HG03280 (cell line): ENCODE measurements at regions not wholly inside any gene's neighbourhood (a gene's known extent, or its start where the extent isn't known, plus 50 kb on each side); places are given as distances from the start of the nearest gene placed in this dataset.

Experiments
- ATAC-seq: cut with Tn5 transposase; IDR thresholded peaks from one replicate; pipeline ENCODE4 v1.9.1; 2021; ENCODE audit warnings: mild to moderate bottlenecking, moderate library complexity; ENCODE audit not compliant: unreplicated experiment

DNA sequence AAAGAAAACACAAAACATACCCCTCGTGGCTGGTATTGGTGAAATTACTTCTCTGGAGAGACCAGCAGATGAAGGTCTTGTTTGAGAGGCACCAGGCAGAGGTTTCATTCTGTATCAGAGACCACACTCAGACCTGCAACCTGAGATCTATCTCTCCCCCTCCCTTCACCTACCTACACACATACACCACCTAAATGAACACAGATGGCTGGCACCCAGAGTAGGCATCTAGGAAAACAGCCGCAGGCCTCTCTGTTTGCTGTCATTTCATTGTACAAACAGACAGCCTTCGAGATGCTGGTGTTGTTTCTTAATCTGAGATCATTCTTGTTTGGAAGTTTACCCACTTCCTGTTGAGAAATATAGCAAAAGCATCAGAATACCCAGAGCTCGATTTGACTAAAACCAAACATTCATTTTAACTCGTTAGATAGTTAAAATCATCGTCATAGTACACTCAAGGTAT is 173.9 kb upstream of the SLC25A13 start:
- peak; percentile 61 for ATAC-seq

DNA sequence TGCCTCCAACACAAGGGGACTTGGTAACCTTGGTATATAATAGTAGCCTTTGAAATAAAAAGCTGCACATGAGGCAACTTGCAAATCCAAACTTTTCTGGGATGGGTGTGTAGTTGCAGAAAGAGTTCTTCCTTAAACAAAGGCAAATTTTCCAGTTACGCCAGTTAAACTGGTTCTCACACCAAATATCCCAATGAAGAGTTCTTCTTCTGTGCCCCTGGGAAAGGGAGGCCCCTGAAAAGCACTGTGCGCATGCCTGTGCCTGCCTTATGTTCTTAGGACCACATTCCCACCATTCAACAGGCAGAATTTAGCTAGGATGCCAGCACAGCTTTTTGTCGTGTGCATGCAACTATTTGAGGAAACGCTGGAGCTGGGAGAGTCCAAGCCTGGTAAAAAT is 164.8 kb upstream of the SLC25A13 start:
- ATAC-seq = no peak

DNA sequence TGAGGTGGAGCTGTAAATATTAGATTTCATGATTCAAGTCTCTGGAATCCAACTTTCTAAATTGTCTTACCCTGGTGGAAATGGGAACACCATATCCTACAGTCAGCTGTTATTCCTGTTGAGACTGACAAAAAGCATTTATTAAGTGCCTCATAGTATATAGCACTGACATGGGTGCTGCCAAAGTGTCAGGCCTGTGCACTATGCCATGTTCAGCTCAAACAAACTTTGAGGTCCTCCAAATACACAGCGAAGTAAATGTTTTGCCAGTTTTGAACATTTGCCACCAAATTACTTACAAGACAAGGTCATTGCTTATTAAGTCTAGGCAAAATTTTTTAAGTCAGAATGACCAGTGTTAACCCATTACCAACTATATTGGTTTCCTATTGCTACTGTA is 162.9 kb upstream of the SLC25A13 start:
- ATAC-seq = no peak

DNA sequence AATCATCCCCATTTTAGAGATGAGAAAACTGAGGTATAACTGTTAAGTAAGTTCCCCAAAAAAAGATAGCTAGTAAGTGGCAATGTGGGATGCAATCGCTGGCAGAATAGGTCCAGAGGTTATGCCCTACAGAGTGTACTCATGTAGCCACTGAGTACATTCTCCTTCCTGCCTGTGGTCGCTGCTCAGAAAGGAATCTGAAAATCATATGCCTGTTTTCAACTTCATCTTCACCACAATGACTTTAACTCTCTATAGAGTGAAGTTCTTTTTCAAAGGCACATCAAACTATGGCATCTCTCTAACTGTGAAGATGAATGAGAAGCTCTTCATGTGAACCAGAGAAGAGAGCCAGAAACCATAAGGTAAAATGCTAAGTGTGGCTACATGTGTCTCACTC is 162.2 kb upstream of the SLC25A13 start:
- ATAC-seq = no peak

DNA sequence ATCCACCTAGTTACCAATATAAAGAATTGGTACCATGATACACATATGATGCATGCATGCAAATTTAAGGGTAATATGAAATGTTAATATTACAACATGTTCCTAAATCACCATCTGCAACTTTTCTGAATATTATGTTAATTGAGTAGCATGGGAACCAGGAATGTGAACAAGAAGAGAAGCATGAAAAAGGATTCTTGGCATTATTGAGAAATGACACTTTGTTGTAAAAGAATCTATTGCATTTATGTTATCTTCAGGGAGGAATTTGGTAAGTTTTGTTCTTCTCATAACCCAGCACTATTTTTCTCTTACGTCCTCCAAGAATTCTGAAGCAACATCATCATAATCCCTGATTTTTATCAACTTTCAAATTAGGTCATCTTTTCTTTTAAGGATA is 159.9 kb upstream of the SLC25A13 start:
- ATAC-seq = no peak

DNA sequence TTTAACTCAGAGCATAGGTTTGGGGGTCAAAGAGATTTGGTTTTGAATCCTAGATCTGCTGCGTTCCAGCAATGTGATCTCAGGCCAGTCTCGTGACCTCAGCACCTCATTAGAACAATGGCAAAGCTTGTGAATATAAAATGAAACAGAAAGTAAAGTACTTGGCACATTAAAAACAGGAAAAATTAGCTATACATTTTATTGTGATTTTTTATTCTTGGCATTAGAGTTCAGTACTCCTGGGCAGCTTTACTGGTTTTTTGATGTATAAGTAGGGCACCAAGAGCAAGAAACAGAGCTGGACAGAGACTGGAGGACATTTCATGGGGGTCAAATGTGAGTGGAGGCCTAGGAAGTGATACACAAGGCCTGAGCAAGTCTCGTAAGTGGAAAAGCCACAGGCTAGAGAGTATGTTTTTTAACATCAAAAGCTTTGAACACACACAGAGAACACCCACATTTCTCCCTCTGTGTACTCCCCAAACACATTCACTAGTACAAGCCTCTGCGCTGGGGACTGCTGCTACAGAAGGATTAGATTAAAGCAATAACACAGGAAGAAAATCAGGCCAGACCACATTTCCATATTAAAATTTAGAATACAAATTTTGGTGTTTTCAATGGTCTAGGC is 157.2 kb upstream of the SLC25A13 start:
- ATAC-seq = no peak

DNA sequence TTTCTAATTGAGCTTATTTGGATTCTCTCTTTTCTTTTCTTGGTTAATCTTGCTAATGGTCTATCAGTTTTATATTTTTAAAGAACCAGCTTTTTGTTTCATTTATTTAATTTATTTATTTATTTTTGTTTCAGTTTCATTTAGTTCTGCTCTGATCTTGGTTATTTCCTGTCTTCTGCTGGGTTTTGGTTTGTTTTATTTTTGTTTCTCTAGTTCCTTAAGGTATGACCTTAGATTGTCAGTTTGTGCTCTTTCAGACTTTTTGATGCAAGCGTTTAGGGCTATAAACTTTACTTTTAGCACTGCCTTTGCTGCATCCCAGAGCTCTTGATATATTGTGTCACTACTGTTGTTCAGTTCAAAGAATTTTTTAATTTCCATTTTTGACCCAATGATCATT is 149.7 kb upstream of the SLC25A13 start:
- no peak for ATAC-seq

DNA sequence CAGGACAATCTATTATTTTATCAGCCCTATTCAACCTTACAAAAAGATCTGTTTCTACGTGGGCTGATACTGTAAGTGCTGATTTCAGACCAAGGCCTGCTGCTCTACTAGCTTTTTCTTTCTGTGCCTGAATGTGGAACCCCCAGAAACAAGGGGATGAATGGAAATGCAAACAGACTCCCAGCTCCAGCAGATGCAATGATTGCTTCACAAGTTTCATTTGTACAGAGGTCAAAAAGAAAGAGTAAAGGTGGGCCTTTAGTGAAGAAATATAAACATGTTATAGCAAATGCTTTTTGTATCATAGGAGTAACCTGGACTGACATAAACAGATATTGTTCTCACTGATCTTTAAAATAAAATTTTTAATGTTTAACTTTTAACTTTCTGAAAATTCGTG is 130.2 kb upstream of the SLC25A13 start:
- ATAC-seq = no peak

DNA sequence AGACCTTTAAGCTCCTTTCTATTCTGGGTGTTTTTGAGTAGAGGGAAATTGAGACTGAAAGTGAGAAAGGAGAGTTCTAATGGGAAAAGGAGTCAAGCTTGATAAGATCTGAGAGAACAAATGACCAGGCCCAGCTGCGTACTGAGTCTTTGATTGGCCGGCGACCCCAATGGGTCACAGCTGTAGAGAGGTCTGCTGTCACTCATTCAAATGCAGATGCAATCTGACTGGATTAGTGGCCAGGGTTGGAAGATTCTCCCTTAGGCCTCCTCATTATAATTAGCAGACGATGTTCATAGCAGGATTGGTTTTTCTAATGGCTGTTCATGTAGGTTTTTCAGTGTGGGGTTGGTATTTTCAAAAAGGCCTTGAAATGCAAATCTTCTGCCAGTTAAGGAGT is 127.2 kb upstream of the SLC25A13 start:
- no peak for ATAC-seq

DNA sequence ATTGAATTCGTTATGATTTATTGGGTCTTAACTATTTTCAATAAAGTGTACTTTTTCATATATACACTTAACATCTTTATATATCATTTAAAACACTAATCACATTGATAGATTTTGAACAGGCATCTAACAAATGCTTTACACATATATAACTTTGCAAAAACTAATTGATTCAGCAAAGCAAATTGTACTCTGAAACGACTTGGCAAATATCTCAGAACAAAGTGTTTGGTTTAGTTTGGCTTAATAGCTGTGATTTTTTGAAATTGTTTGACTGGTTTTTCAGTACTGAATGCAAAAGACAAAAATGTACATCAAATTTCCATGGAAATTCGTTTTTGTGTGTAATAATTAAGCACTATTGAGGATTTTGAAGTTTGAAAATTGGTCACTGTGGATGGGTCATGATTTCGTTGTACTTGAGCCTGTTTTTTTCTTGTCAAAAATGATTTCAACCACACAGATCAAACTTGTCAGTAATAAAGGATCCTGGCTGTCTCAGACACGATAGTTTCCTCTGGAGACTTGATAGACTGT is 125.3 kb upstream of the SLC25A13 start:
- ATAC-seq = no peak

DNA sequence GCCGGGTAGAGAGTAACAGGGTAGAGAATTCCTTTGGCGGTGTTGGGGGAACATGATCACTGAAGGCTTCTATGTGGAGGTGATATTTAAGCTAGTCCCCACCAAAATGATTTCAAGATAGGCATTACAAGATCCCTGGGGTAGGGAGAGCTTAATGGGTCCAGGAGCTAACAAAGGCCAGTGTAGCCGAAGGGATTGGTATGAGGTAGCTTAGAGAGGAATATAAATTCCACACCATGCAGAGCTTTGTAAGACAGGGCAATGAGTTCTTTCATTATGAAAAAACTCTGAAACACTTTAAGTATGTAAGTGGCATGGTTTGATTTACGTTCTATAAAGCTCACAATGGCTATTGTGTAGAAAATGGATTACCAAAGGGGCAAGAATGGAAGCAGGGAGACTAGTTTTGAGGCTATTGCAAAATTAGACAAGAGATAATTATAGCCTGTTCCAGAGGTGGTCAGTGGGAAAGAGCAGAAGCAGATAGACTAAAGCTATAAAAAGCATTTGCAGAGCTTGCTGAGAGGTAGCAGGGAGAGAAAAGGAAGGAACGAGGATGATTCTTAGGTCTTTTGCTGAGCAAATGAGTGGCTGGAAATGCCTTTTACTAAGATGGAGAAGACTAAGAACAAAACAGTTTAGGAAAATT is 119.7 kb upstream of the SLC25A13 start:
- no peak for ATAC-seq

DNA sequence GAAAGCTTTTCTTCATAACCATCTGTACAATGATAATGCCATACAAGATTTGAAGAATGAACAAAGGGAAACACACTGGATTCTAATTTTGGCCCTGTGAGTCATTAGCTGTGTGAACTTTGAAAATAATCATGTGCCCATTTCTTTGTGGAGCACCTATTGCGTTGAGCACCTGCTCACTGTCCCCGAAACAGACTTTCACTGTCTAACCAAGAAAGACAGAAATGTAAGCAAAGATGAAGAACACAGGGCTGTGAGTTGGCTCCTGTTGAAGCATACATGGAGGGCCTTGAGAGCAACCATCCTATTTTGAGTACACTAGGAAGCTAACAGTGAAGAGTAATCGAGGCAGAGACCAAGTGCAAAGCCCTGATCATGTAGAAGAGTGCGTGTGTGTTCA is 118.4 kb upstream of the SLC25A13 start:
- ATAC-seq = no peak

DNA sequence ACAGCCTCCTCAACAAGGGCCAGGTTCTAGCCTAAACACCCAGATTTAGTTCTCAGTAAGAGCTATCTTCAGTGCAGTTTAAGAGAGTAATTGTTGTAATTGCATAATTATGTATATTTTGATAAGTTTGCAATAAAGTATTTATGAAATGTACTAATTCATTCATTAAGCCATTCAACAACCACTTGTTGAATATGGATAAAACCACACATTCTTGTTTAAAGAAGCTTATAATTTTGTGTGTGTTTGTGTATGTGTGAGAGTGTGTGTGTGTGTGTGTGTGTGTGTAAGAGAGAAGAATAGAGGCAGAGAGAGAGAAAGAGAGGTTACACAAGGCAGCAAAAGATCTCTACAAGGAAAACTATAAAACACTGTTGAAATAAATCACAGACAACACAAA is 115.0 kb upstream of the SLC25A13 start:
- no peak for ATAC-seq

DNA sequence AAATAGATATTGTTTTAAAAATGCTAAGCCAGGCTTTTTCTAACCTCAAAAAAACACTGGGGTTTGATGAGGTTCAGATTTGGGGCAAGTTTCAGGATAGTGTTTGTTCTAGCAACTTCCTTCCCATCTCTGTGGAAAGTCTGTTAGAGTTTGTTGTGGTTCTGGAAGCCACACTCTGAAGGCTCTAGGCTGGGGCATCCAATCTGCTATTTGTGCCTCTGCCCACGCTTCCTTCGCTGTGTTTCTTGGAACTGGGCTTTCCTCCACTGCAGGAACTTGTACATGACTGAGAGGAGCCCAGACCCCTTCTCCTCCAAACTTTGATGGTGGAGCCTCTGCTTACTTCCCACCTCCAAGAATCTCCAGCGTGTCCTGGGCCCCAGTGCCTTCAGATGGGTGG is 108.5 kb upstream of the SLC25A13 start:
- no peak for ATAC-seq

DNA sequence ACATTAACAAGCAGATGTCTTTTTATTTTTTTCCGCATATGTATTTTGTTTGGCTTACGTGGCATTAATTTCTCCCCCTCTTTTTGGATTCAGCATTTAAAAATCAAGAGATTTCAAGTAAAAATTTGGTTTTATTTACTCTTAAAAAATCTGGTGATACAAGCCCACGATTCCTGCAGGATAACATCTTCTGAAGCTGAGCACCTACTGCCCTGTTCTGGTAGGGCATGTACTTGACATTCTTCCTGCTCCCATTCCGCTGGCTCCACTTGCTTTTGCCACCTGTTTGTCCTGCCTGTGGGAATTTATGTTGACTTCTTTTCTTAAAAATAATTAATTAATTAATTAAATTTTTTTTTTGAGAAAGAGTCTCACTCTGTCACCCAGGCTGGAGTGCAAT is 105.2 kb upstream of the SLC25A13 start:
- no peak for ATAC-seq

DNA sequence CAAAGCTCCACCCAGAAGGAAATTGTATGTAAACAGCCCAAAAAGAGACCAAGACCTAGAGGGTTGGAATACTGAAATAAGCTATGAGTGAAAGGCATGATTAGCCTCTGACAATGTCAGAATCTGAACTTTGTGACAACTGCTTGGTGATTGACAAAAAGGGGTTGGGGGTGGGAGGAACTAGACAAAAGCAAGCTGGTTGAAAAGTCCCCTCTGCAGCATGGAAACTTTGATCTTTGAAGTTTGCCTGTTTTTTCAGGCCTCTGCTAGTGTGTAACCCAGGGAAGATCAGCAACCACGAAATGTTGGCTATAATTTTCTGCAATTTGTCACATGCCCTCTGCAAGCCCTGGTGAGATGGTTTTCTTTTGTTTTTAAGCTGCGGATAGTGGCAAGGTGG is 104.8 kb upstream of the SLC25A13 start:
- no peak for ATAC-seq

DNA sequence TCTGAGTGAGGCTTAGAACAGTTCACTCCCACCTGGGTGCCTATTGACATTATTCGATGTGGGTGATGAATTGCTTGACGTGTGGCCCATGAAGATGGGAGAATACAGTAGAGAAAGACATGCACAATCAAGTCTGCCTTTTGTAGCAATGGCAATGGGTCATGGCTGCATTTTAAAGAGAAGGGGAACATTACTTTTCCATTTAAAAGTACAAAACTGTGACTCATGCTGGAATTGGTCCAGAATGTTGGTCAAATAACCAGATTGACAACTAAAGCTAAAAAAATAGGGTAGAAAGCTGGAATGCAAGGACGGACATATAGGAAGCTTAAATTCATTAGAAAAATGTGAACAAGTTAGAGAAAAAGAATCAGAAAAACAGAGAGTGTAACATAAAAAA is 104.1 kb upstream of the SLC25A13 start:
- no peak for ATAC-seq

DNA sequence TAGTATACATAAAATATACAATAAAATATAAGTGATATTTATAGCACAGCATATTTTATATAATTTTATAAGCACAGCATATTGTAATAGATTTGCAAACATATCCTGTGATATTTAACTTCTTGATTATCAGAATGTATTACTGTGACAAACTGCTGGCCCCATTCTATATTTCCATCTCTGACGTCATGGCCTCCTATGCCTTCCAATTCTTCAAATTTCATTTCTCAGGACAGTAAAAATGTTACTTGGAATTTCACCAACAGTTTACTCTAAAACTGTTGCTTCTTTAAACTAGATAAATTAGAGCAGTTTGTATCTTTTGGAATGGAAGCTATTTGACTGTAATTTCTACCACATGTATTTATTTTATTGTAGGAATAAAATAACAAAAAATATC is 102.5 kb upstream of the SLC25A13 start:
- ATAC-seq = no peak

DNA sequence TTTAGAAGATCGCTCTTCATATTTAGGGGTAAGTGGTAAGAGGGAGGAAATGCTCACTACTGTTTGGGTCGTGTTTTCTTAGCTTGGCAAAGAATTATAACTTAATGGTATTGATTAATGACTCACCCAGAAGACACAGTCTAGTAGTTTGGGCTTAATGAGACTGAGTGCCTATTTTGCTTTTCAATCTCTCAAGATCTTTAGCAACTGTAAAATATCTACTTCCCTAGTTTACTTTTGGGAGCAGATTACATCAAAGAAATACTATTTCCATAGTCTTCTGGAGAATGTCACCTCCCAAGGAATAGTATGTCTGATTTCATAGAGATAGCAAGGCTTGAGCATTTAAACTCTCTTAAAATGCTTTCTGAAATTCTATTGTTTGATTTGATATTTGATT is 100.5 kb upstream of the SLC25A13 start:
- no peak for ATAC-seq

DNA sequence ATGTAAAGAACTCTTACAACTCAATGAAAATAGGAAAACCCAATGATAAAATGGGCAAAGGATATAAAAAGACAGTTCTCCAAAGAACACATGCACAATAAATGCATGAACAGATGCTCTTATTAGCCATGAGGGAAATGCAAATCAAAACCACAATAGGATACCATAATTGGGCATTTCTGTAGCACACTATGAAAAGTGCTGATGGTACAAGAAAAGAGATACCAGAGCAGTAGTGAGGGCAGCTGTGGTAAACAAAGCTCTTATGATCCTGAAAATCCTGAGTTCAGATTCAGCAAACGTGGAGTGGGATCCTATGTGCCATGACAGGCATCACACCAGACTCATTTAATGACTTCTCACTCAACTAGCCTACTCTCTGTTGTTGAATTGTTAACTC is 96.7 kb upstream of the SLC25A13 start:
- ATAC-seq = no peak

DNA sequence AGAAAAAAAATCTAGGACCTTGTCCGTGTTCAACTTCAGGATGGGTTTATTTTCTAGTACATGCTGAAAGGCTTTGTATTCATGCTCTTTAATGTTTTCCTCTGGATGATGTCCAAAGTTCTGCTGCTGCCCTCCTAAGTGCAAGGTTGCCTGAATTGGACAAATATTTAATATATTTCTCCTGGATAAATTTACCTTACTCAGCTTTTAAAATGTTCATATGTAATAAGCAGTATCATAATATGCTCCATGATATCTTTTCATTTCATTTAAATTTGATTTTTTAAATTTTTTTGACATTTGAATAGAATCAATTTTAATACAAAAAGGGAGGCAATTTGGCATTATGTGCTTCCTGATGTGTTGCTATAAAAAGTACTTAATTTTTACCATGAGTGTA is 95.9 kb upstream of the SLC25A13 start:
- no peak for ATAC-seq

DNA sequence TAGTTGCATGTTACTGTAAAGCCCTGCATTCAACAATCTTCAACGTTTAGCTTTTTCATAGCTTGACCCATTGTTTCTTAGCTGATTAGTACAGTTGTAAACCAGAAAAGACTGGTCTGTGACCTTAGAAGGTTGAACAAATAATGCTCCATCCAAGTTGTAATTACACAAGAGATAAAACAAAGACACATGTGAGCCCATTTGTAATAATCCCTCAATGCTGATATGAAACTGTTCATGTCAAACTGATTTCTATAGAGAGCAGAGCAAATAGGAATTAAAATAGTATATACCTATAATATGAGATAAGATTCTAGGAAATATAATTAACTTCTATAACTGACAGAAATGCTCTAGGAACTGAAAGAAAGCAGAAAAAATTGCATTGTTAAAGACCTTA is 94.7 kb upstream of the SLC25A13 start:
- ATAC-seq = no peak

DNA sequence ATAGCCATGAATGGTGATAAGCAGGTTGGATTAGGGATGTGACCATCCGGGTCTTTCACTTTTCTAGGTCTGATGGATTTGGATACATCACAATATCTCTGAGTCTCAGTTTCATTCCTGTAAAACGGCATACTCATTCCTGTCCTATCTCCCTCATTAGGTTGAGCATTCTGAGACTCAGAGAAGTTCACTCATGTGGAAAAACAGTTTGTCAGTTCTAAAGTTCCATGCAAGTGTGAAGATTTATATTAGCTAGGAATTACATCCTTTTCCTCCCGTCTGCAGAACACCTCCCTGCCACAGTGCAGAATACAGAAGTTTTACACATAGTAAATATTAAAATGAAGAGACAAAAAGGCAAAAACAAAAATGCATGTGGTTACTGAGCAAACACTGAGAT is 94.2 kb upstream of the SLC25A13 start:
- ATAC-seq = no peak
